Suppressor macrophage treated with lipopolysaccharide for 4 hours (primary cell): ENCODE measurements at regions not wholly inside any gene's neighbourhood (a gene's known extent, or its start where the extent isn't known, plus 50 kb on each side); places are given as distances from the start of the nearest gene placed in this dataset.
"Not testable (repeated sequence)": the region's sequence is repeated elsewhere in the genome, so short reads cannot be mapped to it uniquely, and the experiment has no call there.

Experiments used
- DNase-seq: peaks from one replicate; pipeline ENCODE4 v3.0.0-alpha.2; 2020

DNA sequence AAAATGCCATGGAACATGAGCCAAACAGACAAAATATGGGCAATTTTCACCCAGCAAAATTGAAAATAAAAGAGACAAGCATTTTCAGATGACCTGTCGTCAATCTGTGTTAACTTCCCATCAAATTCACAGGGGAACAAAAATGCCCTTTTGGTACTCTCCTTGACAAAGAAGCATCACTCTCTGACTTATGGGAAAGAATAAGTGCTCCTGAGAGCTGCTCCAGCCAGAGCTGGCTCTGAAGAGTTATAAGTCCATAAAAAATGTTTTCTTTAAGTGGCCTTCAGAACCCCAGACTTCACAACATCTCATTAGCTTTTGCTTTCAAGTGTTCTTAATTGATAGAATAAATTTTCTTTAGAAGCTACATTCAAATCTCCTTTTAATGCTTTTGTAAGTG lies 721.4 kb upstream of the GOT2 start:
- no peak for DNase-seq

DNA sequence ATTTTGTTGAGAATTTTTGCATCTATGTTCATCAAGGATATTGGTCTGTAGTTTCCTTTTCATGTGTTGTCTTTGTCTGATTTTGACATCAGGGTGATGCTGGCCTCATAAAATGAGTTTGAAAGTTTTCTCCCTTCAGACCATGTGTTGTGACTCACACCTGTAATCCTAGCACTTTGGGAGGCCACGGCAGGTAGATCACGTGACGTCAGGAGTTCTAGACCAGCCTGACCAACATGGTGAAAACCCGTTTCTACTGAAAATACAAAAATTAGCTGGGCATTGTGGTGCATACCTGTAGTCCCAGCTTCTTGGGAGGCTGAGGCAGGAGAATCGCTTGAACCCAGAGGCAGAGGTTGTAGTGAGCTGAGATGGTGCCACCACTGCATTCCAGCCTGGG lies 716.4 kb upstream of the GOT2 start:
- DNase-seq, result not testable (repeated sequence)

DNA sequence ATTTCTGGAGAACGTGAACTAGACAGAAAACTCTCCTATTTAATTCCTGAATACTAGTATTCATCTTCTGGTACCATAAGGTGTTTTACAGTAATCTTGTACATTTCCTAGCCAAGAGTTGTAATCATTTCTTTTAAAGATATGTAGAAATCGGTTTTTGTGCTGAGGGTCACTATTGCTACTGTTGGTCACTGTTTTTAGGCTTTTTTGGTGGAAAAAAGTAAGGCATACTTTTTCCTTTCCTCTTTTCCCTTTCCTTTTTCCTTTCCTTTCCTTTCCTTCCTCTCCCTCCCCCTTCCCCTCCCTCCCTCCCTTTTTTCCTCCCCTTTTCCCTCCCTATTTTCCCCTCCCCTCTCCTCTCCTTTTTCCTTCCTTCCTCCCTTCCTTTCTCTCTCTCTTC lies 706.4 kb upstream of the GOT2 start:
- DNase-seq, result no peak

DNA sequence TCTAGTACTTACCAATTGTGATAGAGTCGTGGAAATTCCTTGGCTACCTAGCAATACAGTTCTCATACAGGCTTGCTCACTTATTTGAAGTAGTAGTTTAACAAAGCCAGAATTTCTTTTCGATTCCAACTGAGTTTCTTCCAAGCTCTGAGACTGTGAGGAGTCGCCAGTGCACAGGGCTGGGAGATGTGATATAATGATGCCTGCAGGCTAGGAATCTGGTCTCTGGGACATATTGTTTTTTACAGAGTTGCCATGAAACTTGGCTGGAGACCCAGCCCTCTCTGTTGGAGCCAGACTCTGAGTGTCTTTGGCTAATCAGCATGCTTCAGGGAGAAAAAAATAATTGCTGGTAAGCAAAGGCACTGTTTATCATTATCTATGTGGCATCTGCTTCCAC lies 698.8 kb upstream of the GOT2 start:
- no peak for DNase-seq

DNA sequence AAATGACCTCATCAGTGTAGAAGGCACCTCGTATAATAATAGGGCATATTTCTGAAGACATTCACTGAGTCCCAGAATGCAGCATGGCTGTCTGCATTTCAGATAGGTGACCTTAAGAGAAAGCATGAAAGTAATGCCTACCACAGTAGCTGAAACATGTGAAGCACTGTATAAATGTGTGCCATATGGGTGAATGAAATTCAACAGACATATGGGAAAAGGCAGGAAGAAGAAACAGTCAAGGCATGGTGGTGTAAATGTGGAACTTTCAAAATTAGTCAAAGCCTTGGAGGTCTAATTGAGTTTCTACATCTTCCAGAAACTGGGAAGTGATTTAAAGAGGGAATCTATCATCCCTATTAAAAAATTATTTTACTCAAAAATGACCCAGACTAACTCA lies 698.2 kb upstream of the GOT2 start:
- no peak for DNase-seq

DNA sequence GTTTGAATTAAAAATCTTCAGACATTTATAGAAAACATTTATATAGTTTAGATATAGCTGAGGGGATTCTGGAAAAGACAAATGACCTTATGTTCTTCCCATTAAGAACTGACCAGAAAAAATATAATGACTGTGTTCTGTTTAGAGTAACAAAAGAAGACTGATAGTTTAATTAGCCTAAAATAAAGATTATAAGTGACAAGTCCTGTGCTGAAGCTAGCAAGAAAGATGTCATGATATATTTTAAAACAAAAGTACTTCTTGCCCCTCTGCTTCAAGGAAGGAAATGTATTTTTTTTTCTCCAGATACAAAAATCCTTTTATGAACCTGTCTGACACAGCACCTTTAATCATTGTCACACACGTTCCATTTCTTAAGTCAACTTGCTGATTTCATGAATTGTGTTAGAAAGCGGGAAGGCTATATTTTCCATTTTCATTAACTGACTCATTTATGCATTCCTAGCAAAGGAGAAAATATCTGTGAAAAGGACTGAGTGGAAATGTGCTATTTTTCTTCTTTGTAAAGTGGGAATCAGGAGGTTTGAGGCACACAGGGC lies 690.7 kb upstream of the GOT2 start:
- DNase-seq, result no peak

DNA sequence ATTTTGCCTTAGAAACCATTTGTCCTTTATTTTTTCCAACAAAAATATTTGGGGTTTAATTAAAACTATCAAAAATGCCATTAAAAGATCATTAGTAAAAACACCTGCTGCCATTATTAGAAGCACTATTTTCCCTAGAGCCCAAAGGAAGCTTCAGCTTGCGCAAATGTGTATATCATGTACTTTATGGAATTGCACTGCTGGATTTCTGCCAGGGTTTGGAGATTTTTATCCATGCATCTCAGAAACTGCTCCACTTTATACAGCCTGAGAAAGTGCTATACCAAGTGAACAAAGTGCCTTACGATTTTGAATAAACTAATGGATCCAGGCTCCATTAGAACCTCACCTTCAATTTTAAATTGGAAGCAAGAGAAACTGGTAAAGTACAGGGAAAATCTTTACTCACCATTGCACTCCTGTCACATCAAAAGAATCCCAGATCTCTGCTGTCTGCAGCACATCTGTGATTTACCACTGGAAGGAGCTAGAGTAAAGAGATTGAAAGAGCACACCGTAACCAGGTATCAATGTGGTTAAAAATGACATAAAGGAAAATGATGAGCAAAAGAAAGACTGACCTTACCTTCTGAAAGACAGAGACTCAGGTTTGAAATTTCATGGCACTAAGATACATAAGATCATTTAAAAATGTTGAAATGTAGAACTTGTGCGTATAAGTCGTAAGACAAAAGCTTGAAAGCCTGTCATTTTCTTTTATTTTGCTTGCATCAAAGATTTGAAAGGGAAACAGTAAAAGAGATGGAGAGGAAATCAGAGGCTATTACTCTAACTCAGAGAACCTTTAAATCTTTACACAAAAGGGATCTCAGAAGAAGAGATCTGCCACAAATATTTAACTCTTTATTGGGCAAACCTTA lies 678.1 kb upstream of the GOT2 start:
- DNase-seq, result no peak

DNA sequence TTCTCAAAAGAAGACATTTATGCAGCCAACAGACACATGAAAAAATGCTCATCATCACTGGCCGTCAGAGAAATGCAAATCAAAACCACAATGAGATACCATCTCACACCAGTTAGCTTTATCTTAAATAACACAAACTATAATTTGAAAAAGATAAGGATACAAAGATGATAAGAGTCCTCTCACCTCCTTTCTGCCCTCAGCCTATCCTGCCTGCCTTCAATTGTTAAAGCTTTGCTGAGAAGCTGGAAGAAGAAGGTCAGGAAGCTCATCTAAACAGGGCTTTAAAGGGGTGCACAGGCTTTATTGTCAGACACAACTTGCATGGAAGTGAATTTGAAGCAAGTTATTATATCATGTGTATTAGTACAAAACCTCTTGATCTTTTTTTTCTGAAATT lies 676.3 kb upstream of the GOT2 start:
- DNase-seq, result no peak

DNA sequence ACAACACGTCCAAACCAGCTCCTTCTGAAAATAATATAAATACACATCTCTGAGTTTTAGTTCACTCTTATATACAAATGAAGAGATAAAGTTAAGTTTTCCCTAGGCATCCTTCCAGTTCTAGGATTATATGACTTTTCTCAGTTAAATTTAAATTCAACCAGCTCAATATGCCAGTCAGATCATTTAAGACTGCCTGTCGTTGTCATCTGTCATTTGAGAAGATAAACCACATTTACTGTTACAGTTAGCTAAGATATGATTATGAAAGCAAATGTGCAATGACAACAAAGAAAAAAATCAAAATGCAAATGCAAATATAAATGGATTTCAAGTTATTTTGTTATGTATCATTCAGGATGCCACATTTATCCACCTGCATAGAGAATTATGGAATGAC lies 671.7 kb upstream of the GOT2 start:
- no peak for DNase-seq

DNA sequence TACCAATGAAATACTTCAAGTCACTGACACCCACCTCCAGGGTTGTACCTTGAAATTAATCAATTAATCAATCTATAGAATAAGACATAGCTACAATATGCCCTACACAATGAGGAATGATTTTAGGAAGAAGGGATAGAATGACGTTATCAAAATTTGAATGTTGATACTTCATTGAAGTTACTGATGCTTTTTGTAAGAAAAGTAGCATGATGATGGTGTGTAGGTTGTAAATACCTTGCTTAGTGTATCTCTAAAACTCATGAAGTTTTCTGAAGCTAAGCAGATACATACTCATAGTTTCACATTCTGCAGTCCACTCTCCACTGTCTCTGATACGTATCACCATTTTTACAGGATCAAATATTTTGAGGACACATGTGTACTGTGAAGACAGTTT lies 670.4 kb upstream of the GOT2 start:
- DNase-seq, result no peak

DNA sequence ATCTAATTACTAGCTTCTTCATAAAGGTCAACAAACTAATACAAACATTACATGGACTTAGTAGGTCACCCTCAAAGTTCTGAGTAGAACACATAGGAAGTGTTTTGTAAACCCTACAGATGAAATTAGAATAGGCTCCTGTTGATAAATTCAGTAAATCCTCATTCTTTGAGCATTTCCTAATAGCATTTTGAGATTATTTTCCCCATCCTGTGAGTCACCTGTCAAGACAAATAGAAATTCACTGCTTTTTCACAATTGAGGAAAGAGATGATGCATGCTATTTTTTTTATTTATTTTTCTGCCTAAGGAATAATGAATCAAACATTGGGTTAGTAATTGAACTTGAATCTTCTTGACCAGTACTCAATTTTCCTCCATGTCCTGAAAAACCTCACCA lies 666.7 kb upstream of the GOT2 start:
- DNase-seq, result no peak

DNA sequence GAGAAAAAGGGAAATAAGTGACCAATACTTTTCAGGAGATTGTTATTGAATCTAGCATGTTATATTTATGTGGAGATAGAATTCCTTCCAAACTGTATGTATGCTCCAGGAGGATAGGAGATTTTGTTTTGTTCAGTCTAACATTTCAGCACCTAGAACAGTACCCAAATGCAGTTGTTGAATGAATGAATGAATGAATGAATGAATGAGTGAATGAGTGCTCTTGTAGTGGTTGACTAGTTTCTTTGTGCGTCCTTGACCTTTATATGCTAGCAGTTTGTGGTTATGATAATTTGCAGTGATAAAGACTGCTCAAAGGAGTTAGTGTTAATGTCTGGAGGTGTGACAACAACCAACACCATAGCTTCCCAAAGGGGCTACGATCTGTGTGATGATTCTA lies 663.5 kb upstream of the GOT2 start:
- no peak for DNase-seq

DNA sequence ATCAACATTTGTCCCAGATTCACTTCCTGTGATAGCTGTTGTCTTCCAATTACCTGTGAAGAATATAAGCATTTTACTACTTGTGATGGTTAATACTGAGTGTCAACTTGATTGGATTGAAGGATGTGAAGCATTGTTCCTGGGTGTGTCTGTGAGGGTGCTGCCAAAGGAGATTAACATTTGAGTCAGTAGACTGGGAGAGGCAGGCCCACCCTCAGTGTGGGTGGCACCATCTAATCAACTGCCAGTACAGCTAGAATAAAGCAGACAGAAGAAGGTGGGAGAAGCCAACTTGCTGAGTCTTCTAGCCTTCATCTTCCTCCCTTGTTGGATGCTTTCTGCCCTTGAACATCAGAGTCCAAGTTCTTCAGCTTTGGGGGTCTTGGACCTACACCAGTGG lies 660.4 kb upstream of the GOT2 start:
- no peak for DNase-seq

DNA sequence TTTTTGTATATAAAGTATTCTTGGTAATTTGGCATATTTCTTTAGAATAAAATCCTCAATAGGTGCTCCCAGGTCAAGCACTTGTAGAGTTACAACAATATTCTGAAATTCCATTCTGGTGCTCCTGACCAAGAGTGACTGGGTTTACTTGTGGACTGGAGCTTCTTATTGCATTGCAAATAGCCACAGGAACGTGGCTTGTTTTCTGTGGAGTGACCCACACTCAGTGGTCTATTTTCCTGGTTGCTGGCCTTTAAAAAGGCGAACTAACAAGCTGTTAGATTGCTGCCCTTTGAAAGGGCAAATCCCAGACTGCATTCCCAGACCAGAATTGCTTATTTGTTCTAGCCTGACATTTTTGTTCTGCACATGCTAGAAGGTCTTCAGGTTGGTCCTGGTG lies 658.8 kb upstream of the GOT2 start:
- no peak for DNase-seq

DNA sequence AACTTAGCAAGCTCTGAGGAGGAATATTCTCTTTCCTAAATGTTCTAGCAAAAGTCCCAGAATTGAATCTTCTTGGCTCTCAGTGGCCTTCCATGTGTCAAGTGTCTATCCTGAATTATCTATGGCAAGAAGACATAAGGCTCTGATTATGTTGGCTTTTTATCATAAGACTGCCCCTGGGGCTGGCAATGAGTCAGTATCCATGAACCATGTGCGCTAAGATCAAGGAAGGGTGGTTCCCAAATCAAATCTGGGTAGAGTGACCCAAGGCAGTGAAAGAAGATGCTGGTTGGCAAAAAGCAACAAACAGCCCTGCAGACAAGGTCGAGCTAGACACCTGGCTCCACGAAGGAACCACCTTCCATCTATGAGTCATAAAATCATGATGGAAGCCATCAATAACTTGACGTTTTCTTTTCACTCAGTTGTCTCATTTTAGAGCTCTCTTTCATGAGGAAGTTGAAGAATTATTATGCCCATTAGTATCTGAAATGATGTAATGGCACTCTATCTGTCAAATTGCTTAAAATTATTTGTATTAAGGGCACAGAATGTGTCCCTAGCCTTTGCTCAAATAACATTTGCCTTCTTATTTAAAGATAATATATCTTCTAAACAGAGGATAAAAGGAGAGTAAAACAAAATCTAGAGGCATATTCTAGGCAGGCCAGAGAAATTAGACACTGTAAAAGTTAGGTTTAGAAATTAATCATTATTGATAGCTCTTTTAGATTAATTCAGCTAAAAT lies 657.7 kb upstream of the GOT2 start:
- no peak for DNase-seq

DNA sequence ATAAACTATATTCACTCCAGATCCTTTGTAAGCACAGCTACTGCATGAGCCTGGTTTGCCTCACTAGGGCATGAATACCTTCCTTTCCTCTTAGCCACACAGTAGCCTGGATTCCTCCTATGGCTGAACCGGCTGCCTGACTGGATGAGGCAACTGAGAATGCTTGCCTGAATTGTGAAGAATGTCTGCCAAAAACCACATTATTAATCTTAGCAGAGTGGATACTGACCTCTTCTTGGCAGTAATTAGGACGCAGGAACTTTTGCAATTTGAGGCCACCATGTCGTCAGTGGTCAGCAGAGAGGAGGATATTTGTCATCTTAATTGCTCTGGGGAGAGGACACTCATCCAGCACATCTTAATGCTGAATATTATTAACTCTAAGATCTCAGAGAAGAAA lies 651.8 kb upstream of the GOT2 start:
- no peak for DNase-seq

DNA sequence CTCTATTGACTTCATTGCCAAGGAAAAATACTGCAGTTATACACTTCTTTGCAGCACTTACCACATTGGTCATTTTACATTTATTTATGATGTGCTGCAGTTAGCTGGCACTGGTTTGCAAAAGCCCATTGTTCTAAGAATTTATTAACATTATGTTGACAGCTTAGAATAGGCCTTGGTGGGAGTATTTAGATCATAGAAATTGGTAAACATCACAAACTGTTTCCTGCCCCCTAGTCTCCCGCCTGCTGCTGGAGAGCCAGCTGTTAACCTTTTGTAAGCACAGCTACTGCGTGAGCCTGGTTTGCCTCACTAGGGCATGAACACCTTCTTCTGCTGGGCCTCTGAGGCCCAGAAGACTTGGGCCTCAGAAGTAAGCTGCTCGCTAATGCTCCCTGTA lies 651.4 kb upstream of the GOT2 start:
- no peak for DNase-seq

DNA sequence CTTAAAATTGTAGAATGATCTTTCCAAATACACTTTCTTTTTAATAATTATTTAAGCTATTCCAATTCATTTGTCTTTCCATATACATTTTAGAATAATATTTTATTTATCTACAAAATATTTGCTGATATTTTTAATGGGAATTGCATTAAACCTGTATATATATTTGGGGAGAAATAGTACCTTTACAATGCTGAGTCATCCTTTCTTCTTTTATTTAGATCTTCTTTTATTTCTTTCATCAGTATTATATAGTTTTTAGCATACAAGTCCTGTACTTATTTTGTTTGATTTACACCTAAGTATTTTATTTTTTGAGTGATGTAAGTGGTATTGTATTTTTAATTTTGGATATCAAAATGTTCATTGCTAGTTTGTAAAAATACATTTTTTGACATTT lies 639.5 kb upstream of the GOT2 start:
- DNase-seq, result no peak

DNA sequence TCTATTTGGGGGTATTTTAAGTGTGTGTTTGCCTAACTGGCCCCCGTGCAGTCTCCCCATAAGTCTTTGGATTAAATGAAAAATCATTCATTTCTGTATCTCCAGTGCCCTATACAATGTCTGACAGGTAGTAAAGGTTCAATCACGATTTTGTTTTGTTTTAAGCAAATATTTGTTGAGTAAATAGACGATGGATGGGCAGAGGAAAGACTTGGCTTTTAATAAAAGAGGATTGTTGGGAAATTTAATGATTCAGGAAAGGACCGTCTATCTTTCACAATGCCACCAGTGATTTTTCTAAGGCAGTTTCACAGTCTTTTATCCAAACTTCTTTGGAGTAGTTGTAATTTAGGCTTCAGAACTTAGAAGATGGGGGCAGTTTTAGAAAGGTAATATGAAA lies 636.6 kb upstream of the GOT2 start:
- DNase-seq, result no peak

DNA sequence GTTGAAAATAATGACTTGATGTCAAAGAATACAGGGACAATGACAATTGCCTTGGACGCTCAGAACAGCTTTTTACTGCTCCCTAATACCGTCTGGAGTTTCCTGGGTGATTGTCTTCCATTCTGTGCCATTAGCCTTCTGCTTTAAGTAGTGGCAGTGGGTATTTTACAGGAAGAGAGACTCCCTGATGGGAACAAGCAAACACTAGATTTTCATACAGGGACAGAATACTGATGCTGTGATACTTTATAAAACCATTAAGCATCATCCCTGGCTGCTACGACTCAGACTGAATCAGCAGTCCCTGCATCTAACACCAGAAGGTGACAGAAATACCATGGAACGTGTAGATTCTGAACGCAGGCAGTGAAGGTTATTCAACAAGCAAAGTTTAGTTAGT lies 635.4 kb upstream of the GOT2 start:
- DNase-seq, result no peak

DNA sequence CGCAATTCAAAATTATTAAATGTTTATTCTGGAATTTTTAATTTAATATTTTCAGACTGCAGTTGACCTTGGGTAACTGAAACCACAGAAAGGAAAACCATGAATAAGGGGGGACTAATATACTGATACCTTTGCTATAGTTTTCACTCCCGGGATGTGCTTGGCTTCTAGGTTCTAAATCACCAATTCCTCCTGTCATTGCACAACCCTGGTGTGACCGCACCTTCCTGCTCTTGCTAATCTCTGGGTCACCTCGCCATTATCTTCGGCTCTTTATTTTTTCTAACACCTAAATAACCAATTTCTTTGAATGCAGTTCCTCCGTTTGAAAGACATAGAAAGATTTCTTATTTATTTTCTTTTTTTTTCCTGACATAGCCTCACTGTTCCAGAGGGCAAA lies 634.5 kb upstream of the GOT2 start:
- no peak for DNase-seq

DNA sequence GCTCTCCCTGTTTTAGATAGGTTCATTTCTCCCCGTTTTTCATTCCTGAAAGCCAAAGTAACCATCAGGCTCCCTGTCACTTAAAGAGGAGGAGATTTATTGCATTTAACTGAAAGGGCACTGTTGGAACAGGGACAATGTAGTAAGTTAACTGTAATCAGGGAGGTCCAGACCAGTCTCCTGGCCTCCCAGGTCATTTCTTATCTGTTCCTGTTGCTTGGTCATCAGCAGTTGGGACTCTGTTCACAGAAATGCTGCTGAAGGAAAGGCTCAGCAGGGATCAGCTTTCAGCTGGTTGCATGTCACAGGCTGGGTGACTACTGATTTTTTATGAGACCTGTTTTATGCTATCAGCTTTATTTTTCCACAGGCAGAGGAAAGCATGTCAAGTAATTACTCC lies 622.6 kb upstream of the GOT2 start:
- no peak for DNase-seq

DNA sequence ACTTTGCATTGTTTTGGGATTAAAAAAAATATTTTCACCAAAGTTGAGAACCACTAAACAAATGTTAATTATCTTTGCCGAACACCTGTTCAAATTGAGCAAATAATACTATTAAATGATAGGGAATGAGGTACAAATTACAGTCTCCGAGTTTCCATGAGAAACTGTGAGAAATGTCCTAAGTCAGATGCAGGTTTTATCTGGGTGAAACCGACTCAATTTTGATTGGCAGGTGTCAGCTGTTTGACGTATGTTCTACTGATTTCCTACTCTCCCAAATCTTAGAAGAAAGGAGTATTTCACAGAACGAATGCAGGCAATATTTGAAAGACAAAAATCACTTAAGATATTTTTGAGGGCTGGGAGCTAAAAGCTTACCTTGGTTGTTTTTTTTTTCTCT lies 622.0 kb upstream of the GOT2 start:
- no peak for DNase-seq

DNA sequence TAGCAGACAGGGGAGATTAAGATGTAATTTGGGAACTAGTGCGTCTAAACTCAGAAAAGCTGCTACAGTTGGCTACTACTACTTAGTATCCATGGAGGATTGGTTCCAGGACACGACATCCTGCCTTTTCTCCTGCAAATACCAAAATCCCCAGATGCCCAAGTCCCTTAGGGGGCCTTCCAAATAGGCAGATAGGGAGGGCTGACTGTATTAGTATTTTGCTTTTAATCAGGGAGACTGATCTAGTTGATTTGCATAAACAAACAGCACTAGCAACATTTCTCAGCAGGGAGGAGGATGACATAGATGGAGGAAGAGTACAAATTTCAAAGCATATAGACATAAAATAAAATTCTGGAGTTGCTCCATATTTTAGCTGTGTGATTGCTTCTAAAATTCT lies 621.6 kb upstream of the GOT2 start:
- DNase-seq, result no peak
